ENCODE measurements at regions not wholly inside any gene's neighbourhood (a gene's known extent, or its start where the extent isn't known, plus 50 kb on each side); places are given as distances from the start of the nearest gene placed in this dataset.
"Not testable (repeated sequence)": the region's sequence is repeated elsewhere in the genome, so short reads cannot be mapped to it uniquely, and the experiment has no call there.

DNA sequence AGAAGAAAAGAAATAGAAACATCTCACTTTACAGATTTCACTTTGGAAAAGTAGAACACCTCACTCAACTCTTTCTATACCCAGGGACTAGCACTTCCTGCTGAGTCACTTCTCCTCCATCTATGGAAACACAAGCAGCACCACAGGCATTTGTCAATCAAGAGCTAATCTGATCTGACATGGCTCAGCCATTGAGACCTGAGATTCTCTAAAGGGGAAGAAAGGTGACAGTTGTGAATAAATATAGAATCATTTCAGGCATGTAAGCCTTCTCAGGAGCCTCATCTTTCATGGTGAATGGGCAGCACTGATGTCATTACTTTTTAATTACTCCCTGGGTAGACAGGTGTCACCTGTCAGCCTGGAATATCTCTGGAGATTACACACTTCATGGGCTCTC, 559.8 kb downstream of the HINT1 start:
- DNase-seq (ENCODE audit: low read depth): peak; percentile 37

DNA sequence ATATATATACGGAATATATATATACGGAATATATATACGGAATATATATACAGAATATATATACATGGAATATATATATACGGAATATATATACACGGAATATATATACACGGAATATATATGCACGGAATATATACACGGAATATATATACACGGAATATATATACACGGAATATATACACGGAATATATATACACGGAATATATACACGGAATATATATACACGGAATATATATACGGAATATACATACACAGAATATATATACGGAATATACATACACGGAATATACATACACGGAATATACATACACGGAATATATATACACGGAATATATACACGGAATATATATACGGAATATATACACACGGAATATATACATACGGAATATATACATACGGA, 568.4 kb downstream of the HINT1 start:
- DNase-seq (ENCODE audit: low read depth): not testable (repeated sequence)

DNA sequence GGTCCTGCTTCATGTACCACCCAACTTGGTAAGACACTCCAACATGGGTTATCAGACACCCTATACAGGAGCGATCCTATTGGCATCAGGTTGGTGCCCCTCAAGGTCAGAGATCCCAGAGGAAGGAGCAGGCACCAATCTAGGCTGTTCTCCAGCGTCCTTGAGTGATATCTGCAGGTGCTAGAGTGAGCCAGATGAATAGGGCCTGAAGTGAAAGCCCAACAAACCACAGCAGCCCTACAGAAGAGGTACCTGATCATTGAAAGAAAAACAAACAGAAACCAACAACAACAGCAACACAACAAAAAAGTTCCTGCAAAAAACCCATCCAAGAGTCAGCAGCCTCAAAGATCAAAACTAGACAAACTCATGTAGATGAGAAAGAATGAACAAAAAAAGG, 584.8 kb downstream of the HINT1 start:
- DNase-seq (ENCODE audit: low read depth): no peak

DNA sequence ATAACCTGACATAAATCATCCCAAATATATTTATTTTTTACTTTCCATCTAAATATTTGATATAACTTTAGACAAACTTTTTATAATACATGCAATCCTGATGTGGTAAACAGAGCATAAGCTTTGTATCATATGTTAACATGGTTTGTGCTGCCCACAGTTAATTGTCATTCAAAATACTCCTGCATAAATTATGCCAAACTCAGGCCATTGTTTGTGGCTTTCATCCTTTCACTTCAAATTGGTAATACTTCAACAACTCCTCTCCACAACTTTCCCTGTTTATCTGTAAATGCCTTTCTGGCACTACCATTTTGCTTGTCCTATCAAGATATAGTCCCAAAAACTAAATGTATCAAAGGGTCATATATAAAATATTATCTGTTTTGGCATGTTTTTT, 586.7 kb downstream of the HINT1 start:
- DNase-seq (ENCODE audit: low read depth): no peak

DNA sequence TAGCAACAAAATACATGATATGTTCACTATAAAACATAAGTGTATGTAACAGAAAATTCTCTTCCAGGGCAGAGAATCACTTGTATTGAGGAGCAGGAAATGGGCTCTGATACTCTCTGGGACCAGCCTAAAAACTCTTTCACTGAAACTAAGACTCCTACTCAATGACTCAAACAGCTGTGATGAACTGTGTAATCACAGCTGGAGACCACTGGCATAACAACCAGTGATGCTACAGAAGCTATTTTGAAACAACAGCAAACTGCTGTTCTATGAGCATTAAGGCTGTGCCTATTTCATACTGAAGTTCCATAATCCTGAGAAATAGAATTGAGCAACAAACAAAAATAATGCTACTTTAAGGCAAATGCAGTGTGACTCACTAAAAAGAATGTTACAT, 594.0 kb downstream of the HINT1 start:
- peak; percentile 81 for DNase-seq (ENCODE audit: low read depth)

DNA sequence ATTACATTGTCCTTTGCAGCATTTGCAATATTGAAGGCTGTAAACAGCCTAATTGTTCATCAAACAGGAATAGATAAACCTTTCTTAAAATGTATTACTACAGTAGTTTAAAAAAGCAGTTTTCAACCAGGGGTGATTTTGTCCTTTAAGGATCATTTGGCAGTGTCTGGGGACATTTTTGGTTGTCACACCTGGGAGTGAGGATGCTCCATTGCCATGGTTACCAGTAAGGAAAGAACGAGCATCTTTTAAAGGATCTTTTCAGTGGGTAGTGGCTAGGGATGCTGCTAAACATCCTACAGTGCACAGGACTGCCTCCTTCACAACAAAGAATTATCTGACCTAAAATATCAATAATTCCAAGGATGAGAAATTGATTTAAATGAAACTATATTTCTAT, 596.3 kb downstream of the HINT1 start:
- DNase-seq (ENCODE audit: low read depth): no peak

DNA sequence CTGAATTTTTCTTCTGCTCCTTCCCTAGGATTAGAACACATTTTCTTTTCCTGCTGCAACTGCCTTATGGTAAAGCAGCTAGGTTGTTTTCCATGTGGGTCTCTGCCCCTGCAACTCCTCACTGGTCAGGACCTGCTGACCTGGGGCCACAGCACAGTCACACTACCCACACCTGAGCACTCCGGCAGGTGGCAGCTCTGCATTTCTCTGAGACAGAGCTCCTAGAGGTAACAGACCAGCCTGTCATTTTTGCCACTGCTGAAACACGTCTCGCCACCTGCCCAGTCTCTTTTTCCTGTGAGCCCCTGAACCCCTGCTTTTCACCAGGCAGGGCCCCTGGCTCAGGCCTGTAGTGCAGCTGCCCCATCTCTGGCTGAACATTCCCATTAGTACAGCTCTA, 609.6 kb downstream of the HINT1 start:
- DNase-seq (ENCODE audit: low read depth): no peak

DNA sequence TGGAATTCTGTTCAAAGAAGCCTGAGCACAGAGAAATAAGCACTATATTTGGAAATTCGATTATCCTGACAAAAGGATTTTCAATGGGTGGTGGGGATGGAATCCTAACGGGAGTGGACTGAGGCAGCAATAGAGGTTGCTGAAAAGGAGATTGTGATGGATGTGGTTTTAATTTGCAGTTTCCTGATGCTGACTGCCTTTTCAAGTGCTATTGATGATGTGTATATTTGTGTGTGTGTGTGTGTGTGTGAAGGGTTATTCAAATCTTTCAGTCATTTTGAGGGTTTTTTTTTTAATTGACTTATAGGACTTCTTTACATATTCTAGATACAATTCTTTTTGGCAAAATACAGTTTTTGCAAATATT, 614.5 kb downstream of the HINT1 start:
- DNase-seq (ENCODE audit: low read depth): no peak

DNA sequence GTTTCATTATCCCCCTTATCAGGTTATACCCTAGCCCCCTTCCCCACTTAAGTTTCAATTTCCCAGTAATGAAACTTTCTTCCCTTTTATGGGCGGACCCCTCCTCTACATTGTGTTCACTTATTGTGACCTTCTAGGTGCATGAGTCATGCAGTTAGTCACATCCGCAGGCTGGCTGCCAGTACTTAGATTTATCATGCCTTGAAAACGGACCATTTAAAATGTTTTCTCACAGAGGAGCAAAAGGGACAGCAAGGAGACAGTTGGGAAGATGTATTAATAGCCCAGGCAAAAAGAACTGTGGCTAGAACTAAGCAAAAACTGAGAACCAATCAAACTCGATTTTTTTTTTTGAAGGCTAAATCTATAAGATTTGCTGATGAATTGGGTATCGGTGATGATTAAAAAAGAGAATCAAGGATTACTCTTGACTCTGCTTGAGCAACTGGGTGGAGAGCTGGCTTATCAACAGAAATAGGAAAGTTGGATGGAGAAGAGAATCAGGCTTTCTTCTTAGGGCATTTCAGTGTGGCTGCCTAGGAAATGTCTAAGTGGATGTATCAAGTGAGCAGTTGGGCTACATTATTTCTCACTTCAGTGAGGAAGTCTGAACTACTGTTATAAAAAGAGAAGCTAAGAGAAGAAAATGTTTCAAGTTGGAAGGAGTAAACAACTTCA, 615.0 kb downstream of the HINT1 start:
- peak; percentile 94 for DNase-seq (ENCODE audit: low read depth)

DNA sequence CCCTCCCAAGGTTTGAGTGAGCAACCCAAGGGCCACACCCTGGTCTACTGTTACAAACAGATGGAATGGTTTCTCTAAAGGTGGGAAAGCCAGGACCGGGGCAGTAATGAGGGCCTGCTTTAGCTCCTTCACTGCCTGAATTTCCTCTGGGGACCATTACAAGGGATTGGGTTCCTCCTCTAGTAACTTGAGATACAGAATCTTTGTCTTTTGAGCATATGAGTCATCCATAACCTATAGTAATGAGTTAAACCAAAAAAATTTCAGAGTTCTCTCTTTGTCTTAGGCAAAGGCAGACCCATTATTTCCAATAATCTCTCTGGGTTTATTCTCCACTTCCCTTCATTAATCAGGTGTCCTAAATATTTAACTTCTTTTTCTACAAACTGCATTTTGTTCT, 618.8 kb downstream of the HINT1 start:
- DNase-seq (ENCODE audit: low read depth): peak; percentile 68

DNA sequence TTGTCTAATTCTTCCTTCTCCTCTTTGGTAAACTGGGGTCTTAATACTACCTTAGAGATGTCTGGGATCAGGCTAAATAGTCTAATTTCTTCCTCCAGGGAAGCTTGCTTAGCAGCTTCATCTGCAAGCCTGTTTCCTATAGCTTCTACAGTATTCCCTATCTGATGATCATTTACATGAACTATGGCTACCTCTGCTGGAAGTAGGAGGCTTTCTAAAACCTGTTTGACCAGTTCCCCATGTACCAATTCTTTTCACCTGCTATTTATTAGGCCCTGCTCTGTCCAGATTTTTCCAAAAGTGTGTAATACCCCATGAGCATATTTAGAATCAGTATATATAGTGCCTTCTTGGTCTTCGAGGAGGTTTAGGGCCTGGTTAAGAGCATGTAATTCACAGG, 619.8 kb downstream of the HINT1 start:
- no peak for DNase-seq (ENCODE audit: low read depth)

DNA sequence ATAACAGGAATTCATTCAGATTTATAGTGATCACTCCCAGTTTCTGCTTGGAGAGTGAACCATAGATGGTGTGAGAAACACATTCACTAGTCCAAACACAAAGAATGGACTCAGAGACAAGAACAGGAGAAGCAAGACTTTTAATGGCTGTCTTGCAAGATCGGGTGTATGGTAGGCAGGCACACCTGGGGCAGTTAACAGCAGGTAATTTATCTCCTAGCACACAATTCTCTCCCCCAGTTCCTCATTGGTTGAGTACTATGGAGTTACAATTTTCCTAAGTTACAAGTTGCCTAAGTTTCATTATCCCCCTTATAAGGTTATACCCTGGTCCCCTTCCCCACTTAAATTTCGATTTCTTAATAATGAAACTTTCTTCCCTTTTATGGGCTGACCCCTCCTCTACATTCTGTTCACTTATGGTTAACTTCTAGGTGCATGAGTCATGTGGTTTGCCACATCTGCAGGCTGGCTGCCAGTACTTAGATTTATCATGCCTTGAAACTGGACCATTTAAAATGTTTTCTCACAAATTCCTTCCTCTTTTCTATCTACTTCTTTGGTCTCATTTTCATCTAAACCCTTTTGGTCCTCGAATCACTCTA, 623.3 kb downstream of the HINT1 start:
- DNase-seq (ENCODE audit: low read depth): peak; percentile 81

DNA sequence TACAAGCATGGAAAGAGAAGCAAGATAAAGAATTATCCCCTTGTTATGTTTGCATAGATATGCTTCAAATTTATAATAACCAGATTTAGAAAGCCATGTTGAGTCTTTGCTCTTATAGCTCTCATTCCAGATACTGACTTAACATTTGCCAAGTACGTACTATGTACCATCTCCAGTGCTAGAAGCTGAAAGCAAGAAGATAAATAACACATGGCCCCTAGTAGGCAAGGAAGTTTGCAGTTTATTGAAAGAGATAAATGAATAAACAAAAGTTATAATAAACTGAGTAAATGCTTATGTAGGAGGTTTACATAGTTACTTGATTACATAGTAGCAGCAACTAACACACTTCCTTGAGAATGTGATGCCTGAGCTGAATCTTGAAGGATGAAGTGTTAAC, 628.4 kb downstream of the HINT1 start:
- DNase-seq (ENCODE audit: low read depth): no peak

DNA sequence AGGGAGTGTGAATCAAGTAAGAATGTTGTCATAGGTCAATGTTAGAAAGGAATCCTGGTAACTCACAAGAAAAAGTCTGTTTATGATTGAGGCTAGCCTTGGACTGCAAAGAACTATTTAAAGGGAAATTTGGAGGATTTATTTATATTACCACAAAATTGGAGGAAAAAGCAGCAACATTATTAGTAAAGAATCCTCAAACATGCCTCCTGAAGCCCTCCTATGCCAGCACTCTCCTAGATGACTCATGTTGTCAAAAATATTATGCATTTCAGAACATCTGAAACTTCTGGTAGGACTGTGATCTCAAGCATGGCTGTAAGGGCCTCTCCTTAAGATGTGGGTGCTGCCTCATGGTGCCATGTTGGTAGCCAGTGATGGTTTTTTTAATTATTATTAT, 628.5 kb downstream of the CHSY3 start:
- DNase-seq (ENCODE audit: low read depth): no peak

DNA sequence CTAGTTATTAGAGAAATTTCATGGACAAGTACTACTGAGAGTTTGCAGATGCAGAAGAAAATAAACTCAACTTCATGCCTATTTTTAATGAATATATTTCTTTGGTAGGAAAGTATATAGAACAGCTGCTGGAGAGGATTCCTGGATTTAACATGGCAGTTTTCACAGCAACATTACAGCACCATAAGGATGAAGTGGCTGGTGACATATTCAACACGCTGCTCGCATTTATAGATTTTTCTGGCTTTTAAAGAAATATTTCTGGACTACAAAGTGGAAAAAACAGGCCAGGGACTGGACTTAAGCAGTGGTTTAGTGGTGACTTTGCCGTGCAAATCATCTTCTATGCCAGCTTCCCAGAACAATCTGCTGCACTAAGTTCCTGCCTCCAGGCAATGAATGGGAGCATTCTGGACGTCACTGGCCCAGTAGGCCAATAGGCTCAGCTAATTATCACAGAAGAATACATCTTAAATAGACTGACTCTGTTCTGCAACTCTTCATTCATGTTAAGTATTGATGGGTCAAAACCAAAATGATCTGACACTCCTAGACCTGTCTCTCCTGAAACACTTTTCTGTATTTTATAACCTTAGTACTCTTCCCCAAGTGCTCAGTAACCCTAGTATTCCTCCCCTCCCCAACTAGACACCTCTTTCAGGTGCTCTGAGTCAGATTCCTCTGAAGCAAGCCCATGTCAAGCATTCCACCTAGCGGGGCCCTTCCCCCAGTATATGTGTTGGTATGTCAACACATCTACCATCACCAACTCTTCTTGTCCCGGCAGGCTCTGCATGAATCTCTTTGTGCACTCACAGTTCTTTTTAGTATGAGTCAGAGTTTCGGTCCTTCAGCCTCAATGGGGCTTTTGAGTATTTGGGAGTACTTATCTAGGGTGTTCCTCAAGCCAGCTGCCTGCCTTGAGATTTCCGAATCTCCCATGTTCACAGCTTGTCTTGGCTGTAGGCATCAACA, 625.5 kb downstream of the CHSY3 start:
- no peak for DNase-seq (ENCODE audit: low read depth)

DNA sequence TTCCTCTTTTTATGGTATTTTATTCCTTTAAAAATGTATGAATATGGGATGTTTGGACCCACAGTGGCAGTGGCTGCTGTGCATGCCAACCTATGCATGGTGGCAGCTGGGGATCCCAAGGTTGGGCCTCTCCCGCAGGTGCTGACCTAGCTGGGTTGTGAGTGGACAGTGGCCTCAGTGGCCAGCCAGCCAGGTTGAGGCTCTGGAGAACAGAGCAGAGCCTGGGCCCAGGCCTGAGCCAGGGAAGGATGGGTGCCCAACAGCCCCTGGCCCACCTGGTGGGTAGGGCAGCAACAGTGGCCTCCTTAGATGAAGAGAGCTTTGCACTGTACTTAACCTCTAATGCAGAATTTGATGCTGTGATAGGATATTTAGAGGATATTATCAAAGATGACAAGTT, 624.8 kb downstream of the CHSY3 start:
- DNase-seq (ENCODE audit: low read depth): no peak

DNA sequence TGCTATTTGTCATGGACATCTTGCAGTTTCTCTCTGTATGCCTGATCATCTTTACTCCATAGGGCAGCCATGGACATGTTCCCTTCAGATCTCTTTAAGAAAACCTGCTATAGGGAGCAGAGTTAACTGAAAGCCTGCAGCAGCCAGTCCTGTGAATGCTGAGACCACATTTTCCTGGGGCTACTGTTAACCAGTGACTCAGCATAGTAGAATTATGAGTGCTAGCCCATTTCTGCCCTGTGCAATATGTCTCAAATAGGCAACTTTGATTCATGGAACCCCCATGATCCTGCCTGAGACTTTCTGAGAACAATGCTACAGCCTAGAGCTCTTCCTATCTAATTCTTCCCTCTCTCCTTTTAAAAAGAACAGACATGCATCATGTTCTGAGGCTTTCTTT, 624.2 kb downstream of the CHSY3 start:
- DNase-seq (ENCODE audit: low read depth): peak; percentile 66

DNA sequence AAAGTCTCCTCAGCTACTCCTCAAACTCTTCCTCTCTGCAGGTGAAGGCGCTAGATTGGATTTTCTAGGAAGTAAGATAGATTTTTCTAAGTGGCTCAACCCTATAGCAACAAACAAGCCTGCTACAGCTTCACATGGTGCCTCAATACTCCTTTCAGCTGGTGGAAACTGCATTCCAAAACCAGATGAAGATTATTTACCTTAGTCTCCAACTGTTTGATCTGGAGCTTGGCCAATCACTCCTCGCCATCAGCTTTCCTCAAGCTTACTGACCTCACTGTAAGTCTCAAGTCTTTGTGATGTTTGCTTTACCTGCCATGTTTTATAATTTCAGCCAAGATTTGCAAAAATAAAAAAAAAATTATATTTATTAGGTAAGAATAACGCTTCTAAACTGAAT, 622.4 kb downstream of the CHSY3 start:
- no peak for DNase-seq (ENCODE audit: low read depth)

DNA sequence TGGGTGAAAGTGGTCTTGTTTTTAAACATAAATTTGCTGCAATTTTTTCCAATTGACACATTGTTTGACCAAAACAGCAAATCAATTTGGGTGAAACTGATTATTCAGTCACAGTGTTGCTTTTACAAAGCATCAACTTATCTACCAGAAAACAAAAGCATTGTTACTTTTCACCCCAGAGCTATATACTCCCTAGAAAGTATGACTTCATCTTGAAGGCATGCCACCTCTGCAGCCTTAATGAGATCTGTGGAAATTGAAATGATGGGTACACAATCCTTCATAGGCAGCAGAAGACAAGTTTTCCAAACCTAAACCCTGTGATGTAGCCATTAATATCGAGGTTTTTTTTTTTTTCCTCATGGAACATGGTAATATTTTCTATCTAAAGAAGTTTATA, 615.9 kb downstream of the CHSY3 start:
- DNase-seq (ENCODE audit: low read depth): peak; percentile 40

DNA sequence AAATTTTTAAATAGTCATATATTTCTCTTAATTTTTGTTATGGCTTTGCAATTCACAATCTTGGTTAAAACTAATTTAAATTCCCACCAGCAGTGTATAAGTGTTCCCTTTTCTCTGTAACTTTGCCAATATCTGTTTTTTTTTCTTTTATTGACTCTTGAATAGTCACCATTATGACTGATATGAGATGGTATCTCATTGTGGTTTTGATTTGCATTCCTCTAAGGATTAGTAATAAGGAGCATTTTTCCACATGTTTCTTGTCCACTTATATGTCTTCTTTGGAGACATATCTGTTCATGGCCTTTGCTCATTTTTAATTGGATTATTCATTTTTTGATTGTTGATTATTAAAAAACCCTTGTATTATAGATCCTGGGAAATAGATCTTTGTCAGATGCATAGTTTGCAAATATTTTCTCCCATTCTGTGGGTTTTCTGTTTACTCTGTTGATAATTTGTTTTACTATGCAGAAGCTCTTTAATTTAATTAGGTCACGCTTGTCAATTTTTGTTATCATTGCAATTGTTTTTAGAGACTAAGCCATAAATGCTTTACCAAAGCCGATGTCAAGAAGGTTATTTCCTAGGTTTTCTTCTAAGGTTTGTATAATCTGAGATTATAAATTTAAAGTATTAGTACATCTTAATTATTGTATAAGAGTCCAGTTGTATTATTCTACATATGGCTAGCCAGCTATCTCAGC, 610.9 kb downstream of the CHSY3 start:
- DNase-seq (ENCODE audit: low read depth): peak; percentile 93

DNA sequence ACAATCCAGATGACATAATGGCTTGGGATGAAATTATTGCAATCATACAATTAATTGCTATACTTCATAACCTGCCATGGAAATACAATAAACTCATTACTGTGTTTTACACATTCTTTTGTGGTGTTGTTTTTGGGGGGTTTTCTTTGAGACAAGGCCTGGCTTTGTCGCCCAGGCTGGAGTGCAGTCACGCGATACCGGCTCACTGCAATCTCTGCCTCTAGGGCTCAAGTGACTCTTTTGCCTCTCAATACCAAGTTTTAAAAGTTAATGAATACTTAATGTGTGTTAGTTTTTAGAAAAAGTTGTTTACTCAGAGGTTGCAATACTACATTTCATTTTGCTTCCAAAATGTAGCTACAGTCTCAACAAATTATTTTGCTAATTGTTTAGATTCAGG, 598.4 kb downstream of the CHSY3 start:
- no peak for DNase-seq (ENCODE audit: low read depth)
